GM12864 (cell line): ENCODE measurements at regions not wholly inside any gene's neighbourhood (a gene's known extent, or its start where the extent isn't known, plus 50 kb on each side); places are given as distances from the start of the nearest gene placed in this dataset.

Source experiments
- DNase-seq: peaks from one replicate; pipeline ENCODE4 v3.0.0-alpha.2; 2011; ENCODE audit warnings: low read depth
- H3K4me3 ChIP-seq: 2 replicates; pipeline ENCODE4 v1.5.1; 2011; ENCODE audit warnings: mild to moderate bottlenecking, low read depth, low read length, control low read depth
- TF ChIP-seq, protein P1 (sequence below): IDR thresholded peaks from 2 replicates; pipeline ENCODE4 v1.5.1; 2011; ENCODE audit warnings: low read depth, mild to moderate bottlenecking, moderate library complexity, low read length, control low read depth, inconsistent platforms; ENCODE audit errors: missing control alignments

GRCh38 chr7:412313-412710 lies 107.3 kb downstream of the PDGFA start:
- TF ChIP-seq, protein P1, sequence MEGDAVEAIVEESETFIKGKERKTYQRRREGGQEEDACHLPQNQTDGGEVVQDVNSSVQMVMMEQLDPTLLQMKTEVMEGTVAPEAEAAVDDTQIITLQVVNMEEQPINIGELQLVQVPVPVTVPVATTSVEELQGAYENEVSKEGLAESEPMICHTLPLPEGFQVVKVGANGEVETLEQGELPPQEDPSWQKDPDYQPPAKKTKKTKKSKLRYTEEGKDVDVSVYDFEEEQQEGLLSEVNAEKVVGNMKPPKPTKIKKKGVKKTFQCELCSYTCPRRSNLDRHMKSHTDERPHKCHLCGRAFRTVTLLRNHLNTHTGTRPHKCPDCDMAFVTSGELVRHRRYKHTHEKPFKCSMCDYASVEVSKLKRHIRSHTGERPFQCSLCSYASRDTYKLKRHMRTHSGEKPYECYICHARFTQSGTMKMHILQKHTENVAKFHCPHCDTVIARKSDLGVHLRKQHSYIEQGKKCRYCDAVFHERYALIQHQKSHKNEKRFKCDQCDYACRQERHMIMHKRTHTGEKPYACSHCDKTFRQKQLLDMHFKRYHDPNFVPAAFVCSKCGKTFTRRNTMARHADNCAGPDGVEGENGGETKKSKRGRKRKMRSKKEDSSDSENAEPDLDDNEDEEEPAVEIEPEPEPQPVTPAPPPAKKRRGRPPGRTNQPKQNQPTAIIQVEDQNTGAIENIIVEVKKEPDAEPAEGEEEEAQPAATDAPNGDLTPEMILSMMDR = no peak
- no peak overlapping the region for H3K4me3 ChIP-seq
- DNase-seq = no peak

- TF ChIP-seq, protein P1 = no peak
- no peak overlapping the region for H3K4me3 ChIP-seq
- DNase-seq = no peak
Measured at GRCh38 chr7:414681-415560, 104.7 kb downstream of the PDGFA start.

GRCh38 chr7:415646-416525 lies 103.8 kb downstream of the PDGFA start:
- DNase-seq = no peak
- TF ChIP-seq, protein P1 = no peak
- H3K4me3 ChIP-seq = no peak overlapping the region

GRCh38 chr7:416761-417624 lies 102.7 kb downstream of the PDGFA start:
- TF ChIP-seq, protein P1 = no peak
- no peak for DNase-seq
- H3K4me3 ChIP-seq = no peak overlapping the region

DNA sequence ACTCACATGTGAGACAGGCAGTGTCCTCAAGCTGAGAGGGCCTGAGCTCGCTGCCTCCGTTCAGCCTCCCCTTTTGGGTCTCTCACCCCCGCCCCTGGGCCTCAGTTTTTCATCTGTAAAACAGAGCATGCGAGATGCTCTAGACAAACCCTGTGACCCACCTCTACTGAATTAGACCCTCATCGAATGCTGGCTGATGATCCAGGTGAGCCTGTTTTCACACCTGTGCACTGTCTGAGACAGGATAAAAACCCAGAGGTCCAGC lies 102.1 kb downstream of the PDGFA start:
- DNase-seq = no peak
- TF ChIP-seq, protein P1 = no peak

GRCh38 chr7:417973-418601 lies 101.6 kb downstream of the PDGFA start:
- no peak for DNase-seq
- TF ChIP-seq, protein P1 = no peak
- H3K4me3 ChIP-seq = no peak overlapping the region

More for the DNA sequence above, 102.1 kb downstream of the PDGFA start:
- no peak overlapping the region for H3K4me3 ChIP-seq
